ENCODE measurements at regions not wholly inside any gene's neighbourhood (a gene's known extent, or its start where the extent isn't known, plus 50 kb on each side); places are given as distances from the start of the nearest gene placed in this dataset.

DNA sequence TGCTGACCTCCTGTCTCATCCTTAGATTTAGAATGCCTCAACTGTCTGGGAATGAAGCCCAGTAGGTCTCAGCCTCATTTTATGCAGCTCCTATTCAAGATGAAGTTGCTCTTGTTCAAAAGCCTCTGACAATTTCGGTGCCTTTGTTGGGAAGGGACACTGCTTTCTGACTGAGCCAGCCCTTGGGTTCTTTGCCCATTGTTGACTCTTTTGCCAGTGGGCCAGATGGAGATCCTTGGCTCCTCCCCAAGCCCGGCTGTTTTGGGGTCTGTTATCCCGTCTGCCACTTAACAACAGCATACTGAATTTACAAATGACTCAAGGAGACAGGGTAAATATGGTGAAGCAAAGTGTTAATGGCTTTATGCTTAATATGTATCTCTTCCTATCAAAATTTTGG lies 58.3 kb upstream of the PRKX start:
- Histone ChIP-seq H4K20me1 (replicated peaks; ENCODE audit: control insufficient read depth, extremely low read depth, insufficient read depth, low read length) (no peaks in the 10 kb centered on the region), H3K9me3 (replicated peaks; ENCODE audit: control insufficient read depth, insufficient read depth, low read length) (no peaks in the 10 kb centered on the region), H3K27ac (ENCODE audit: insufficient read depth, low read depth, low read length) (no peak overlapping the region), H3K27me3 (ENCODE audit: control insufficient read depth in 2 of 2, insufficient read depth in 2 of 2, low read length in 2 of 2) (no peaks in the 10 kb centered on the region), H3K4me3 (replicated peaks in 1 of 3; ENCODE audit: insufficient read depth in 1 of 3, low read depth in 1 of 3, low read length in 3 of 3) (no peak overlapping the region), H3K9ac (replicated peaks; ENCODE audit: extremely low read depth, insufficient read depth, low read length) (no peak overlapping the region), H3K79me2 (ENCODE audit: control insufficient read depth, insufficient read depth, low read length) (no peaks in the 10 kb centered on the region), H3K36me3 (ENCODE audit: control insufficient read depth in 2 of 2, extremely low read depth in 1 of 2, insufficient read depth in 2 of 2, low read length in 2 of 2) (no peaks in the 10 kb centered on the region), H2AFZ (ENCODE audit: low read depth, low read length) (no peak overlapping the region), H3K4me2 (ENCODE audit: insufficient read depth, low read length) (no peak overlapping the region), H3K4me1 (ENCODE audit: control insufficient read depth, extremely low read depth, insufficient read depth, low read length) (no peaks in the 10 kb centered on the region), H3K9me1 (replicated peaks; ENCODE audit: control insufficient read depth, extremely low read depth, insufficient read depth, low read length) (no peaks in the 10 kb centered on the region)
- ChIA-PET POLR2A (no interaction called here), CTCF (no interaction called here)
- intact Hi-C loops (cut with micrococcal nuclease), result no loop called here
- dilution Hi-C loops (cut with MboI; ENCODE audit: extremely low pct_ligation_motif_present, low sequenced_read_pairs), result no loop called here
- DNase-seq (ENCODE audit: low read depth, low spot score), result no peak
- no TSS peak for BruUV-seq (replicated peaks)
- TF ChIP-seq GATA2 (IDR thresholded peaks at IDR 0.05; ENCODE audit: insufficient read depth, insufficient read length, low read depth, low read length) (no peak), MYC (IDR thresholded peaks at IDR 0.05; ENCODE audit: low read depth, low read length) (no peak), FOS (IDR thresholded peaks at IDR 0.05; ENCODE audit: borderline replicate concordance, insufficient read depth, low read length) (no peak), JUN (IDR thresholded peaks at IDR 0.05; ENCODE audit: borderline replicate concordance, insufficient read depth, insufficient read length, low read depth) (no peak), POLR2A (IDR thresholded peaks at IDR 0.05; ENCODE audit: low read depth, low read length) (no peak), POLR2AphosphoS5 (IDR thresholded peaks at IDR 0.05; ENCODE audit: insufficient read depth, low read depth, low read length) (no peak), EZH2 (IDR thresholded peaks at IDR 0.05; ENCODE audit: borderline replicate concordance, low read depth, low read length, severe bottlenecking) (no peak), CTCF (IDR thresholded peaks at IDR 0.05; ENCODE audit: extremely low read depth in 1 of 2, insufficient read depth in 1 of 2, low read depth in 1 of 2, low read length in 2 of 2) (no peak)
- TF ChIP-seq, protein P1, sequence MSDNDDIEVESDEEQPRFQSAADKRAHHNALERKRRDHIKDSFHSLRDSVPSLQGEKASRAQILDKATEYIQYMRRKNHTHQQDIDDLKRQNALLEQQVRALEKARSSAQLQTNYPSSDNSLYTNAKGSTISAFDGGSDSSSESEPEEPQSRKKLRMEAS (IDR thresholded peaks at IDR 0.05; ENCODE audit: insufficient read depth, insufficient read length), result no peak
- FAIRE-seq, result no peak
